GM23338 (cell line): ENCODE measurements at regions not wholly inside any gene's neighbourhood (a gene's known extent, or its start where the extent isn't known, plus 50 kb on each side); places are given as distances from the start of the nearest gene placed in this dataset.

Source experiments
- ATAC-seq: fragments of 200-7000 bp; cut with Tn5 transposase; 3 replicates; pipeline ENCODE4 v1.9.1; 2020
- DNase-seq: peaks from one replicate; pipeline ENCODE4 v3.0.0-alpha.2; 2015; ENCODE audit warnings: low spot score
- H2AFZ ChIP-seq: fragments of 200-600 bp; sonication (generic); 2 replicates; pipeline ENCODE4 v1.8.0; 2016; ENCODE audit warnings: antibody characterized with exemption, mild to moderate bottlenecking, moderate library complexity
- H3F3A ChIP-seq: fragments of 200-600 bp; sonication (generic); replicated peaks from 2 replicates; pipeline ENCODE4 v1.8.0; 2017; ENCODE audit warnings: antibody characterized with exemption, mixed run types, low read depth
- H3K27ac ChIP-seq: fragments of 200-600 bp; sonication (generic); 2 replicates; pipeline ENCODE4 v1.6.1; 2016; ENCODE audit warnings: low read depth
- H3K27me3 ChIP-seq: fragments of 200-600 bp; sonication (generic); 2 replicates; pipeline ENCODE4 v1.8.0; 2016; ENCODE audit warnings: mild to moderate bottlenecking, mixed run types, moderate library complexity; ENCODE audit not compliant: insufficient read depth
- H3K36me3 ChIP-seq: fragments of 200-600 bp; sonication (generic); 2 replicates; pipeline ENCODE4 v1.8.0; 2016; ENCODE audit warnings: mild to moderate bottlenecking; ENCODE audit not compliant: insufficient read depth
- H3K4me1 ChIP-seq: fragments of 200-600 bp; sonication (generic); 2 replicates; pipeline ENCODE4 v1.8.0; 2016; ENCODE audit warnings: mild to moderate bottlenecking, moderate library complexity; ENCODE audit not compliant: insufficient read depth
- H3K4me2 ChIP-seq: fragments of 200-600 bp; sonication (generic); 2 replicates; pipeline ENCODE4 v1.7.1; 2017; ENCODE audit warnings: mixed run types
- H3K4me3 ChIP-seq: fragments of 200-600 bp; sonication (generic); 2 replicates; pipeline ENCODE4 v1.6.1; 2016; ENCODE audit warnings: mixed run types
- H3K79me2 ChIP-seq: fragments of 200-600 bp; sonication (generic); replicated peaks from 2 replicates; pipeline ENCODE4 v1.8.0; 2017; ENCODE audit warnings: mild to moderate bottlenecking; ENCODE audit not compliant: insufficient read depth
- H3K9me2 ChIP-seq: fragments of 200-600 bp; sonication (generic); 2 replicates; pipeline ENCODE4 v1.8.0; 2017; ENCODE audit not compliant: insufficient read depth
- H4K20me1 ChIP-seq: fragments of 200-600 bp; sonication (generic); replicated peaks from 2 replicates; pipeline ENCODE4 v1.8.0; 2017; ENCODE audit warnings: mild to moderate bottlenecking; ENCODE audit not compliant: insufficient read depth
- H3K27ac Mint-ChIP-seq: 2 replicates; pipeline ENCODE4 v1.8.0; 2020; ENCODE audit warnings: inconsistent platforms, mild to moderate bottlenecking, moderate library complexity, mixed read lengths
- H3K27me3 Mint-ChIP-seq: 3 replicates; pipeline ENCODE4 v1.8.0; 2022; ENCODE audit warnings: low read depth, mild to moderate bottlenecking, moderate library complexity, mixed read lengths, inconsistent platforms; ENCODE audit not compliant: insufficient read depth, poor library complexity
- H3K36me3 Mint-ChIP-seq: 3 replicates; pipeline ENCODE4 v1.8.0; 2021; ENCODE audit warnings: low read depth, mild to moderate bottlenecking, inconsistent platforms, moderate library complexity, mixed read lengths
- H3K4me1 Mint-ChIP-seq: 3 replicates; pipeline ENCODE4 v1.8.0; 2020; ENCODE audit warnings: mild to moderate bottlenecking, inconsistent platforms, mixed read lengths
- H3K4me3 Mint-ChIP-seq: 3 replicates; pipeline ENCODE4 v1.8.0; 2021; ENCODE audit warnings: moderate library complexity, mild to moderate bottlenecking, inconsistent platforms, mixed read lengths
- H3K9me3 Mint-ChIP-seq: 3 replicates; pipeline ENCODE4 v1.8.0; 2020; ENCODE audit warnings: moderate library complexity, mild to moderate bottlenecking, inconsistent platforms, mixed read lengths
- CREB1 ChIP-seq: fragments of 250-450 bp; sonication (Bioruptor Pico); IDR thresholded peaks from 2 replicates; pipeline ENCODE4 v1.5.0; 2020; ENCODE audit warnings: low read depth, mild to moderate bottlenecking, moderate library complexity
- CTCF ChIP-seq, 2 experiments: fragments of 200-600 bp in 1 of 2; sonication (generic) in 1 of 2; conservative IDR thresholded peaks; 2 replicates each; pipeline versions ENCODE4 v1.5.1 to v1.6.1; 2016 to 2017; ENCODE audit warnings: antibody characterized with exemption in 2 of 2, low read depth in 2 of 2, mild to moderate bottlenecking in 2 of 2, moderate library complexity in 1 of 2
- EZH2 ChIP-seq: fragments of 200-600 bp; sonication (generic); IDR thresholded peaks from one replicate; pipeline ENCODE4 v1.8.0; 2017; ENCODE audit warnings: antibody characterized with exemption, mild to moderate bottlenecking, low read depth; ENCODE audit not compliant: unreplicated experiment
- EZH2phosphoT487 ChIP-seq: fragments of 200-600 bp; sonication (generic); IDR thresholded peaks from one replicate; pipeline ENCODE4 v1.8.1; 2018; ENCODE audit warnings: antibody characterized with exemption; ENCODE audit not compliant: unreplicated experiment
- NANOG ChIP-seq: IDR thresholded peaks from 2 replicates; pipeline ENCODE4 v1.6.1; 2016; ENCODE audit warnings: antibody characterized with exemption, borderline replicate concordance
- ZNF331 ChIP-seq: fragments of 250-450 bp; sonication (Bioruptor Pico); IDR thresholded peaks from 2 replicates; pipeline ENCODE4 v1.5.0; 2020; ENCODE audit warnings: low read depth, mild to moderate bottlenecking, moderate library complexity
- TF ChIP-seq, protein P1 (sequence below): fragments of 250-450 bp; sonication (Bioruptor Pico); IDR thresholded peaks from 2 replicates; pipeline ENCODE4 v1.5.0; 2020; ENCODE audit warnings: mild to moderate bottlenecking, moderate library complexity

GRCh38 chr5:36378551-36378950, 76.8 kb upstream of the RANBP3L start (continued):
- TF ChIP-seq, protein P1, sequence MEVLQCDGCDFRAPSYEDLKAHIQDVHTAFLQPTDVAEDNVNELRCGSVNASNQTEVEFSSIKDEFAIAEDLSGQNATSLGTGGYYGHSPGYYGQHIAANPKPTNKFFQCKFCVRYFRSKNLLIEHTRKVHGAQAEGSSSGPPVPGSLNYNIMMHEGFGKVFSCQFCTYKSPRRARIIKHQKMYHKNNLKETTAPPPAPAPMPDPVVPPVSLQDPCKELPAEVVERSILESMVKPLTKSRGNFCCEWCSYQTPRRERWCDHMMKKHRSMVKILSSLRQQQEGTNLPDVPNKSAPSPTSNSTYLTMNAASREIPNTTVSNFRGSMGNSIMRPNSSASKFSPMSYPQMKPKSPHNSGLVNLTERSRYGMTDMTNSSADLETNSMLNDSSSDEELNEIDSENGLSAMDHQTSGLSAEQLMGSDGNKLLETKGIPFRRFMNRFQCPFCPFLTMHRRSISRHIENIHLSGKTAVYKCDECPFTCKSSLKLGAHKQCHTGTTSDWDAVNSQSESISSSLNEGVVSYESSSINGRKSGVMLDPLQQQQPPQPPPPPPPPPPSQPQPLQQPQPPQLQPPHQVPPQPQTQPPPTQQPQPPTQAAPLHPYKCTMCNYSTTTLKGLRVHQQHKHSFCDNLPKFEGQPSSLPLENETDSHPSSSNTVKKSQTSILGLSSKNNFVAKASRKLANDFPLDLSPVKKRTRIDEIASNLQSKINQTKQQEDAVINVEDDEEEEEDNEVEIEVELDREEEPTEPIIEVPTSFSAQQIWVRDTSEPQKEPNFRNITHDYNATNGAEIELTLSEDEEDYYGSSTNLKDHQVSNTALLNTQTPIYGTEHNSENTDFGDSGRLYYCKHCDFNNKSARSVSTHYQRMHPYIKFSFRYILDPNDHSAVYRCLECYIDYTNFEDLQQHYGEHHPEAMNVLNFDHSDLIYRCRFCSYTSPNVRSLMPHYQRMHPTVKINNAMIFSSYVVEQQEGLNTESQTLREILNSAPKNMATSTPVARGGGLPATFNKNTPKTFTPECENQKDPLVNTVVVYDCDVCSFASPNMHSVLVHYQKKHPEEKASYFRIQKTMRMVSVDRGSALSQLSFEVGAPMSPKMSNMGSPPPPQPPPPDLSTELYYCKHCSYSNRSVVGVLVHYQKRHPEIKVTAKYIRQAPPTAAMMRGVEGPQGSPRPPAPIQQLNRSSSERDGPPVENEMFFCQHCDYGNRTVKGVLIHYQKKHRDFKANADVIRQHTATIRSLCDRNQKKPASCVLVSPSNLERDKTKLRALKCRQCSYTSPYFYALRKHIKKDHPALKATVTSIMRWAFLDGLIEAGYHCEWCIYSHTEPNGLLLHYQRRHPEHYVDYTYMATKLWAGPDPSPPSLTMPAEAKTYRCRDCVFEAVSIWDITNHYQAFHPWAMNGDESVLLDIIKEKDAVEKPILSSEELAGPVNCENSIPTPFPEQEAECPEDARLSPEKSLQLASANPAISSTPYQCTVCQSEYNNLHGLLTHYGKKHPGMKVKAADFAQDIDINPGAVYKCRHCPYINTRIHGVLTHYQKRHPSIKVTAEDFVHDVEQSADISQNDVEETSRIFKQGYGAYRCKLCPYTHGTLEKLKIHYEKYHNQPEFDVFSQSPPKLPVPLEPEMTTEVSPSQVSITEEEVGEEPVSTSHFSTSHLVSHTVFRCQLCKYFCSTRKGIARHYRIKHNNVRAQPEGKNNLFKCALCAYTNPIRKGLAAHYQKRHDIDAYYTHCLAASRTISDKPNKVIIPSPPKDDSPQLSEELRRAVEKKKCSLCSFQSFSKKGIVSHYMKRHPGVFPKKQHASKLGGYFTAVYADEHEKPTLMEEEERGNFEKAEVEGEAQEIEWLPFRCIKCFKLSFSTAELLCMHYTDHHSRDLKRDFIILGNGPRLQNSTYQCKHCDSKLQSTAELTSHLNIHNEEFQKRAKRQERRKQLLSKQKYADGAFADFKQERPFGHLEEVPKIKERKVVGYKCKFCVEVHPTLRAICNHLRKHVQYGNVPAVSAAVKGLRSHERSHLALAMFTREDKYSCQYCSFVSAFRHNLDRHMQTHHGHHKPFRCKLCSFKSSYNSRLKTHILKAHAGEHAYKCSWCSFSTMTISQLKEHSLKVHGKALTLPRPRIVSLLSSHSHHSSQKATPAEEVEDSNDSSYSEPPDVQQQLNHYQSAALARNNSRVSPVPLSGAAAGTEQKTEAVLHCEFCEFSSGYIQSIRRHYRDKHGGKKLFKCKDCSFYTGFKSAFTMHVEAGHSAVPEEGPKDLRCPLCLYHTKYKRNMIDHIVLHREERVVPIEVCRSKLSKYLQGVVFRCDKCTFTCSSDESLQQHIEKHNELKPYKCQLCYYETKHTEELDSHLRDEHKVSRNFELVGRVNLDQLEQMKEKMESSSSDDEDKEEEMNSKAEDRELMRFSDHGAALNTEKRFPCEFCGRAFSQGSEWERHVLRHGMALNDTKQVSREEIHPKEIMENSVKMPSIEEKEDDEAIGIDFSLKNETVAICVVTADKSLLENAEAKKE (CRISPR knock-in tag), result no peak

DNA sequence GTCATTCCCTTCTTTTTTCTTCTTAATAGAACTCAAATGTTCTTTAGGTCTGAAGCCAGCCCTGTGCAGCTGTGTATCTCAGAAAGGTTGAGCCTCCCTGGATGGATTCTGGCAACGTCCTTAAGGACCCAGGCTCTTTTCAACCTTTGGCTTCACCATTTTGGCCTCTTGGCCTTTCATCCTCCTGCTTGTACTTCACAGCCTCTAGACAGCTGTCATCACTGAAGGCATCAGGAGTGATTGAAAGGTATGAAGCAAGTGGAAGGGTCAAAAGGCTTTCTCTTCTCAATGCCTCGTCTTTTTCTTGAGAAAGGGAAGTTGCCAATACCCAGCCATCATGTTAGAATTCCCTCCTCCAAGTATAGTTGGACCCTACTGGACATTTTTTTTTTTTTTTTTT, 81.2 kb upstream of the RANBP3L start:
- Histone ChIP-seq H3K4me1 (peaks cover 4% of the 10 kb centered on the region; the same call in 1 of the 2 replicates), H3K27me3 (no peaks in the 10 kb centered on the region), H4K20me1 (no peaks in the 10 kb centered on the region), H3K4me3 (no peak overlapping the region), H2AFZ (no peak overlapping the region), H3F3A (no peaks in the 10 kb centered on the region), H3K27ac (no peak overlapping the region), H3K79me2 (no peaks in the 10 kb centered on the region), H3K9me2 (peaks cover 8% of the 10 kb centered on the region; the same call in 1 of the 2 replicates), H3K36me3 (no peaks in the 10 kb centered on the region), H3K4me2 (no peak overlapping the region)
- Mint-ChIP-seq H3K27me3 (peaks cover 1% of the 10 kb centered on the region), H3K4me3 (no peak overlapping the region), H3K36me3 (no peaks in the 10 kb centered on the region), H3K9me3 (no peaks in the 10 kb centered on the region), H3K4me1 (peaks cover 7% of the 10 kb centered on the region; the same call in 2 of the 3 replicates), H3K27ac (no peak overlapping the region)
- TF ChIP-seq CREB1, result no peak
- TF ChIP-seq ZNF331 (CRISPR knock-in tag), result no peak
- no peak for TF ChIP-seq NANOG
- no peak for TF ChIP-seq EZH2
- TF ChIP-seq EZH2phosphoT487, result no peak
- TF ChIP-seq CTCF (conservative IDR thresholded peaks at IDR 0.05; ENCODE audit: low read depth in 2 of 2), result no peak
- no peak for ATAC-seq
- DNase-seq, result no peak
